ENCODE measurements at regions not wholly inside any gene's neighbourhood (a gene's known extent, or its start where the extent isn't known, plus 50 kb on each side); places are given as distances from the start of the nearest gene placed in this dataset.

DNA sequence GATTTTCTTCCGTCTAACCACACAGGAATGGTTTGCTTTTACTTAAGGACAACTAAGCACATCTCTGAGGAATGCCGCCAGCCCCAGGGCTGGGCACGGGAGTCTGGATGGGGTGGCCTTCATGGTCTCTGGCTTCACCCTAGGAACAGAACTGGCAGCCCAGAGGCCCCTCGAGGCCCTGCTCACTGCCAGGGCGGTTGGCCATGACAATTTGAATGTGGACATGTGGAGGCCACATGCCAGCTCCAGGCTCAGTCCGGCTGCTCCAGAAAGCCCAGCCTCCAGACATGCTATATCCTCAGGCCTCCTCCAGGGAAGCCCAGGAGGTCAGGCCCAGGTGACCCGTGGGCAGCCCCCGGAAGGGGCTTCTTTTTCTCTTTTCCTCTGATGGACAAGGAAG lies 84.0 kb upstream of the FGF3 start:
- no peak for TF ChIP-seq HNRNPL (IDR thresholded peaks at IDR 0.05; ENCODE audit: low read depth, low read length)
- TF ChIP-seq ZNF207 (IDR thresholded peaks at IDR 0.05; ENCODE audit: borderline replicate concordance): no peak
- TF ChIP-seq ZNF510 (CRISPR knock-in tag; IDR thresholded peaks at IDR 0.05; ENCODE audit: low read depth): no peak
- no peak for TF ChIP-seq RNF2 (conservative IDR thresholded peaks at IDR 0.05; ENCODE audit: low read depth)

All from HepG2 (cell line).